Left ventricle myocardium superior (tissue), 1 donor: ENCODE measurements at regions not wholly inside any gene's neighbourhood (a gene's known extent, or its start where the extent isn't known, plus 50 kb on each side); places are given as distances from the start of the nearest gene placed in this dataset.
"Not testable (repeated sequence)": the region's sequence is repeated elsewhere in the genome, so short reads cannot be mapped to it uniquely, and the experiment has no call there.

Experiments used
- ATAC-seq: fragments of 200-7000 bp; cut with Tn5 transposase; one replicate; pipeline ENCODE4 v1.9.1; 2020; ENCODE audit warnings: mild to moderate bottlenecking, moderate library complexity
- DNase-seq: peaks from one replicate; pipeline ENCODE4 v3.0.0-alpha.2; 2020
- intact Hi-C: fragments of 100-400 bp; cut with micrococcal nuclease; formaldehyde crosslinking; loops from one replicate; pipeline ENCODE4 v1.11.0; 2022
- donor health status: DM: no; HTN: yes; CAD: no; lungs with severe emphysema.

GRCh38 chr4:100868281-100868680 lies 350.5 kb upstream of the EMCN start:
- DNase-seq, ATAC-seq, intact Hi-C loops: not testable (repeated sequence)

DNA sequence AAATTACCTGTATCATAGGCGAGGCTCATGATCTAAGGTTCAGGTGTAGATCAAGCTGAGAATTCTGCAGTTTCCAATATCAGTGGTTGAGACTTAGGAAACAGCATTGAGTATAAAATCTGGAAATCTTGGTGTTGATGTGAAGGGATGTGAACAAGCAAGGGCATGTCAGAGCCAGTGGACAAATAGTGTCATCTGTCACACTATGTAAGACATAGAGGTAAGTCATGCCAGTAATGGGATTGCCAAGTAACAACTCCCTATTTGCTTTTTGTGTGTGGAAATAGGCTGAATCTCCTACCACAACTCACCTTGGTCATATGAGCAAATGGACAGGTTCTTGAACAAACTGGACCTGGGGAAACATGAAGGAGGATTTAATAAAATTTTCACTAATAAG lies 334.5 kb upstream of the EMCN start:
- intact Hi-C loops = no loop called here
- no peak for DNase-seq

GRCh38 chr4:100849319-100849718 lies 331.5 kb upstream of the EMCN start:
- DNase-seq = no peak
- ATAC-seq = no peak
- intact Hi-C loops = no loop called here

More for the DNA sequence above, 334.5 kb upstream of the EMCN start:
- no peak for ATAC-seq

DNA sequence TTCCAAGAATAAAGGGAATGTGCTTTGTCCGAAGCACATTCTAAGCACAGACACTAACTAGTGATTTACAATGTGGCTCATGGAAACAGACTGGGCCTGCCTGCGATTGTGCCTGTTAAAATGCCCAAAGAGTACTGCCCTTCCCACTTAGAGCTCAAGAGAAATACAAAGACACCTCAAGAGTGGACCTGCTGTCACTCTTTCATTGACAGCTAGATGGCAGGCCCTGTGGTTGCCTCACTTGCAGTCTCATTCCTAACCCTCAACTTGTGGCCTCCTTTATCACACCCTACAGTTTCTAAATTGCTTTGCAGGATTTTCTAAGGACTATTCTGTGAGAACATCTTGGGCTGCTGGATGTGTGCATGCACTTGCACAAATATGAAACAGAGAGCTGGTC lies 331.0 kb upstream of the EMCN start:
- intact Hi-C loops = no loop called here
- DNase-seq (no peak), ATAC-seq (no peak)

DNA sequence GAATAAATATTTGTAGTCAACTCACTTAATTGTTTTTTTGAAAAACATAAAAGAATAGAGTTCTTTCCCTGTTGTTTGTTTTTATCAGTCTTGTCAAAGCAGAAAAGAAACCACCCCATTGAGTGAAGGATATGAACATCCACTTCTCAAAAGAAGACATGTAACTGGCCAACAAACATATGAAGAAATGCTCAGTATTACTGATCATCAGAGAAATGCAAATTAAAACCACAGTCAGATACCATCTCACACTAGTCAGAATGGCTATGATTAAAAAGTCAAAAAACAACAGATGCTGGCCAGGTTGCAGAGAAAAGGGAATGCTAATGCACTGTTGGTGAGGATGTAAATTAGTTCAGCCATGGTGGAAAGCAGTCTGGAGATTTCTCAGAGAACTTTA lies 326.1 kb upstream of the EMCN start:
- ATAC-seq = no peak
- intact Hi-C loops = no loop called here
- DNase-seq = no peak

DNA sequence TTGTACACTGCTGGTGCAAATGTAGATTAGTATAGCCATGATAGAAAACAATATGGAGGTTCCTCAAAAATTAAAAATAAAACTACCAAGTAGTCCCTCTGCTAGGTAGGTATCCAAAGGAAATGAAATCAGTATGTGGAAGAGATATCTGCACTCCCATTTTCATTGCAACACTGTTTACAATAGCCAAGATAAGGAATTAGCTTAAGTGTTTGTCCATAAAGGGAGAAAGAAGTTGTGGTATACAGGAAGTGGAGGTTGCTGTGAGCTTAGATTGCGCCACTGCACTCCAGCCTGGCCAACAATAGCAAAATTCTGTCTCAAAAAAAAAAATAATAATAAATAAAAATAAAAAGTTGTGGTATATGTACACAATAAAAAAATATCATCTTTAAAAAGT lies 325.0 kb upstream of the EMCN start:
- no peak for ATAC-seq
- intact Hi-C loops = no loop called here
- no peak for DNase-seq

- no peak for DNase-seq
- intact Hi-C loops = no loop called here
These were observed 324.1 kb upstream of the EMCN start for GRCh38 chr4:100841911-100842310.

GRCh38 chr4:100839712-100840111 lies 321.9 kb upstream of the EMCN start:
- ATAC-seq (no peak), DNase-seq (no peak)
- intact Hi-C loops = no loop called here

More at GRCh38 chr4:100841911-100842310, 324.1 kb upstream of the EMCN start:
- no peak for ATAC-seq

DNA sequence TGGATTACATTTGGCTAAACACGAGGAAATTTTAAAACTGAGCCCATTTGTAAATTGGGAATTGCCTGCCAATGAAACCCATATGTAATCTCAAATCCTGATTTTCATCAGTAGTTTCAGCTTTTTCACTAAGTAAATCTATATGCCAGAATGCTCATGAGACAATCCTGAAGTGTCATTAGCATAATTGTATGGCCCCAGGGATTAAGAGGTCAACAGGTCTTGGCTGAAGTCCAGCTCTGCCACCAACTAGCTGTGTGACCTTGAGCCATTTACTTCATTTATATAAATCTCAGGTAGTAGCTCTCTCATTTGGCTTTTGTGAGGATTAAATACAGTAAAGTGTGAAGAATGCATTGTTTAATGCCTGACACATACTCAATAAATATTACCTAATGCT lies 320.5 kb upstream of the EMCN start:
- no peak for ATAC-seq
- no peak for DNase-seq
- intact Hi-C loops = no loop called here

DNA sequence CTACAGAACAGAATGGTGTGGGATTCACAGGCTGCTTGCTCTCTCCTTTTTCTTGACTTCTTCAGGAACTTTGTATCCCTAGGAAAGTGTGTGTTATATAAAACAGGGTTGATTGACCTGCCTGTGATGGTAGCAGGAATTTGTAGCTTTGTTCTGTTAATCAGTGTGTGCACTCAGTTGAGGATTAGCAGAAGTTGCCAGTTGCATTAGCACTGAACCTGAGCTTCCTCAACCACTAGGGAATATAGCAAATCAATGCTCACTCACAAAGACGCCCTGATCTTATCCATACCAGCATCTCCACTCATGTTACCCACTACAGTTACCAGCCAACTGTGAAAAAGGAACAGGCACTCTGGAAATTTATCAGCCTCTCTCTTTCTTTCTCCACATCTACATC lies 319.1 kb upstream of the EMCN start:
- ATAC-seq (no peak), DNase-seq (no peak)
- intact Hi-C loops = no loop called here

DNA sequence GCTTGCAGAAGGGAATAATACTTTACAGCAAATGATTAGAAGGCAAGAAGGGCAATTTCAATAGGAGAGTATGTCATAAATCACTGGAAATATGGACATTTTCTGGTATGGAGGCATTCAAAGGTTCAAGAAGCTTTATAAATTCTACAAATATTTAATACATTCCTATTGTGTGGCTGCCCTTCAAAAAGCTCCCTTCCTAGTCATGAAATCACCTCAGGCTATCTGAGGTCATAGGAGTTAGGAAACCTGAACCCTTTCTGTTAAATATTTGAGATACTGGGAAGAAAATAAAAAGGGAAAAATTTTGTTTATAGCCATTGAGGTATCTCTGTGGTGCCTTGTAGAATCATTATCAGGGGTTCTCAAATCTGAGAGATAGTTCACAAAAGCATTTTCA lies 316.8 kb upstream of the EMCN start:
- DNase-seq (no peak), ATAC-seq (no peak)
- intact Hi-C loops = no loop called here

DNA sequence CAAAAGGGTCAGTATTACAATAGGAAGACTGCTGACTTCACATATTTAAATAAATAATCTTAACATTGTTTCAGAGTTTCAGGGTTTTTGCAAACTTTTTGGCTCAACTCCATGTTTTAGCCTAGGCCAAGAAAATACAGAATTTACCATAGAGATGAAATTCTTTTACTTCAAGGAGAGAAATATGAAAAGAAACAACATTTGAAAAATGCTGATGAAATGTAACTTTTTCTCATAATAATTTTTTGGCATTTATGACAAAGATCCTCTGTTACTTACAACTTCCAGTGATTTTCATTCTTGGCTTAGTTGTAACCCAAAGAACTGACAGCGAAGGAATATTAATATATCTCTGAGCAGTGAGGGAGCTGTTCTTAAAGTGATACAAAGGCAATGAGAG lies 316.1 kb upstream of the EMCN start:
- DNase-seq = no peak
- ATAC-seq = no peak
- intact Hi-C loops = no loop called here

GRCh38 chr4:100828986-100829685 lies 311.3 kb upstream of the EMCN start:
- intact Hi-C loops = no loop called here
- DNase-seq = no peak
- no peak for ATAC-seq

GRCh38 chr4:100828364-100828763 lies 310.5 kb upstream of the EMCN start:
- DNase-seq (no peak), ATAC-seq (no peak)
- intact Hi-C loops = no loop called here

DNA sequence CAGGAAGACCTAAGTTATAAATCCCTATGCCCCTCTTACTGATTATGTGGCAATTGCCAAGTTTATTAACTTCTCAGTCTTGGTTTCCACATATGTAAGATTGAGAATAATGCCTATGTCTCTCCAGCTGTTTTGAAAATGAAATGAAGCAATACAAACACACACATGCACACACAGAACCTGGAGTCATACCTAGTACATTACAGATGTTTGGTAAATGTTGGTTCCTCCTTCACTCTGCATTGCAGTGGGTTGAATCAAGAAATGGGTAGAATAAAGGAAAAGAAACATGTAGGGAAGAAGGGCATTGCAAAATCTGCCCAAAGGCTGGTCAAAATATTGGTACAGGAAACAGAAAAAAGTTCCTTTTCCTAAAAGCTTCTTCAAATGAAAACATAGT lies 309.9 kb upstream of the EMCN start:
- no peak for DNase-seq
- intact Hi-C loops = no loop called here
- ATAC-seq = no peak

DNA sequence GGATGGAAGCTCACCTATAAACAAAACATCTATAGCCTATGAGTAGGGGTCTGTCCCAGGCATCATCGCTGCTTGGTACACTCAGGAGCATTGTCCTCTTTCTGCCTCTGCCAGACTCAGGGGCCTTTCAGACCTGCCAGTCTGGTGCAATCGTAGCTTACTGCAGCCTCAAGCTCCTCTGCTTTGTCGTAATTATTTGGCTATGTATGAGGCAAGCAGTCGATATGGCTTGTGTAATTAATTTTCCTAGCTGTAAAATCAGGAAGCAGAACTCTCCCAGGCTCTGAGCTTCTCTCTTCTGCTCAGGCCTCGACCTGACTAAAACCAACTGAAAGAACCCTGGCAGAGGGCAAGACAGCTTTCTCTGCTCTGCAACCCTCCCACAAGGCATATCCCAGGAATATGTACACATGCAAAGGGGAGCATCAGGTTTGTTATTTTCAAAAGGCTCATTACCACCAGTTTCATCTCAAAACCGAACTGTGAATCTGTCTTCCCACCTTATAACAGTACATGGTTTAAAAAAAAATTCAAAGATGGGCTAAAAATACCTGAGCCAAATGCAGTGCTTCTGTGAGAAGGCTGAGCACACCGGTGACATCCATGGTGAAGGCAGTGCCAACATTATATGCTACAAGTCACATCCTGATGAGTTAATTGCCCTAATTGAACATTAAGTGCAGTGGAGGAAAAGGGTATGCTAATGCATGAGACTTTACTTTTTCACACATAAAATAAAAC lies 309.2 kb upstream of the EMCN start:
- DNase-seq (no peak), ATAC-seq (no peak)
- intact Hi-C loops = no loop called here

- DNase-seq = no peak
- no peak for ATAC-seq
- intact Hi-C loops = no loop called here
These were observed 308.2 kb upstream of the EMCN start for GRCh38 chr4:100826067-100826466.

GRCh38 chr4:100823993-100824323 lies 306.1 kb upstream of the EMCN start:
- no peak for ATAC-seq
- intact Hi-C loops = no loop called here

DNA sequence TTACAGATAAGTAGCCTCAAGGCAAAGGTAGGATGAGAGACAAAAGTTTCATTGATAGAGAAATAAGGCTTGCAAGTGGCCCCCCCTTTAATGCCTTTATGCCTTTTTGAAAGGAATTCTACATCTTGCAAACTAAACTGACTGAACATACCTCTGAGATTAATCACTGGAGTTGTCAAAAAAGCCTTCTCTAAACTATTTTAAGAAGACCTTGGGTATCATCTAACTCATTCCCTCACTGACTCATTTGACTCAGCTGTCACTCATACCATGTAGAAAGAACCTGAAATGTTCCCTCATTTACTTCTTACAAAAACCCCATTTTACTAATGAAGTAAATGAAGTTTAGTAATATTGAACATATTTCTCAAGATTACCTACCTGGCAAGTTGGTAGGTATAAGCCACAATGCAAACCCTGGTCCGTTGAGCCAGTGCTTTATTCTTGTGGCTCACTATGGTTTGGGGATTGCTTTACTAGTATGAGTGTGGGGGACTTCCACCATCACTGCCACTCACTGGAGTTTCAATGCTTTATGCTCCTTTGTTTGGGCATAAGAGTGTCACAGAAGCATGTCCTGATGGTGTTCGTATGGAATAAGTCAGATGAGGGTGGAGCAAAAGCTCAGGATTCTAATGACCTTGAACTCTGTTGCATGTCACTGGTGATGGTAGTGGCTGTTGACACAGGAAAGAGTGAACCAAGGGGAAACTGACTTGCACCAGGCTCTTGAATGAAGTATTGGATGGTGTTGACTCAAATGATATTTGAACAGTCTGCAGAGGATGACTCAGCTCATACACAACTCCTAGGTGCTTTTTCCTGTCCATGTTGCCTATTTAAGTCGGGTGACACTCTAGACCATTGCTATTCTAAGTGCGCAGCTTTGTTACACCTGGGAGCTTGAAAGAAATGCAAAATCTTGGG lies 305.5 kb upstream of the EMCN start:
- ATAC-seq (no peak), DNase-seq (no peak)
- intact Hi-C loops = no loop called here

More at GRCh38 chr4:100823993-100824323, 306.1 kb upstream of the EMCN start:
- no peak for DNase-seq

GRCh38 chr4:100820249-100820648 lies 302.4 kb upstream of the EMCN start:
- intact Hi-C loops = no loop called here
- ATAC-seq (no peak), DNase-seq (no peak)
